Motor neuron (in vitro differentiated cells): ENCODE measurements at regions not wholly inside any gene's neighbourhood (a gene's known extent, or its start where the extent isn't known, plus 50 kb on each side); places are given as distances from the start of the nearest gene placed in this dataset.

Experiments used
- ATAC-seq, 8 experiments: fragments of 200-7000 bp; cut with Tn5 transposase; replicated peaks in 6 of 8; 2 replicates each; pipeline ENCODE4 v1.8.0; 2021; ENCODE audit warnings: mild to moderate bottlenecking in 8 of 8, moderate library complexity in 8 of 8
- H3K27ac ChIP-seq, 2 donors: fragments of 250-450 bp; sonication (Bioruptor Pico); 2 replicates each; pipeline ENCODE4 v1.9.0; 2021; ENCODE audit warnings: antibody characterized with exemption in 2 of 2, mild to moderate bottlenecking in 2 of 2, moderate library complexity in 1 of 2
- H3K4me1 ChIP-seq, 2 donors: fragments of 250-450 bp; sonication (Bioruptor Pico); replicated peaks in 1 of 2; 2 replicates each; pipeline ENCODE4 v1.6.1; 2021; ENCODE audit warnings: antibody characterized with exemption in 2 of 2, mild to moderate bottlenecking in 2 of 2, moderate library complexity in 1 of 2
- H3K4me3 ChIP-seq, 5 donors: fragments of 250-450 bp; sonication (Bioruptor Pico); 2 replicates each; pipeline ENCODE4 v1.9.0; 2021; ENCODE audit warnings: antibody characterized with exemption in 5 of 5, mild to moderate bottlenecking in 5 of 5, moderate library complexity in 4 of 5
- WGBS, 10 experiments: fragments of 450-650 bp; shearing (Covaris generic); methylation state at CpG; one replicate each; pipeline ENCODE4 v1.0.0; 2022; 5-methylcytosine and 5-hydroxymethylcytosine counted together
- in situ Hi-C, 9 experiments: fragments of 400-800 bp; cut with MboI; loops; one replicate each; pipeline ENCODE4 v1.15.0; 2021; ENCODE audit warnings: low sequenced_read_pairs in 9 of 9, low pct_unique_long_range_greater_than_20kb in 2 of 9; ENCODE audit not compliant: unreplicated experiment in 9 of 9

- H3K27ac ChIP-seq: no peak overlapping the region
- no peak overlapping the region for H3K4me3 ChIP-seq
- in situ Hi-C loops: no loop called here
- ATAC-seq: peak in 1 of 8 experiments; percentile 51
- no peaks in the 10 kb centered on the region for H3K4me1 ChIP-seq
- WGBS, 10 experiments: 20 to 83% (median 38%) methylated on average over 1 of the region's 1 CpG; no CpG with 5 or more reads in 3 of the 10 experiments
Measured at GRCh38 chr14:53478174-53478573, 325.1 kb upstream of the DDHD1 start.

GRCh38 chr14:53473480-53473879 is 320.4 kb upstream of the DDHD1 start:
- Histone ChIP-seq H3K4me1 (no peaks in the 10 kb centered on the region), H3K4me3 (no peak overlapping the region), H3K27ac (no peak overlapping the region)
- 0 to 100% (median 95%) methylated on average over 1 of the region's 1 CpG; no CpG with 5 or more reads in 2 of the 10 experiments for WGBS, 10 experiments
- ATAC-seq: peak in 2 of 8 experiments; percentile 22 to 25
- in situ Hi-C loops: no loop called here

DNA sequence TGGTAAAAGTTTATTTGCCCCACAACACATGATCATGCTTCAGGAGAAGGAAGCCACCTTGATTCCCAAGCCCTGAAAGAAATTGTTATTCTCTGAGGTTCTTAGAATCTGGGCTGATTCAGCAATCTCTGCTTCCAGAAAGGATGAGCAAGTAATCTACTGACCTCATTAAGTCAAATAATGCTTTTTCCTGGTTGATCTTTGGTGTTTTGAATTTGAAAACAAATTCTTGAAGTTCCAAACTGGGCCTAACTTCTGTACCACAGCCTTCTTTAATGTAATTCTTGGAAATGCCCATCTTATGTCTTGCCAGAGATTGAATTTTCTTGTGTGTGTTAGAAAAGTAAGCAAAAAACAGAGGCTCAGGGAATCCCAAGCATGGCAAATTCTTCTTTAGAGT is 319.2 kb upstream of the DDHD1 start:
- no peak overlapping the region for H3K27ac ChIP-seq
- H3K4me3 ChIP-seq: no peak overlapping the region
- in situ Hi-C loops: no loop called here
- no peaks in the 10 kb centered on the region for H3K4me1 ChIP-seq
- no peak for ATAC-seq

DNA sequence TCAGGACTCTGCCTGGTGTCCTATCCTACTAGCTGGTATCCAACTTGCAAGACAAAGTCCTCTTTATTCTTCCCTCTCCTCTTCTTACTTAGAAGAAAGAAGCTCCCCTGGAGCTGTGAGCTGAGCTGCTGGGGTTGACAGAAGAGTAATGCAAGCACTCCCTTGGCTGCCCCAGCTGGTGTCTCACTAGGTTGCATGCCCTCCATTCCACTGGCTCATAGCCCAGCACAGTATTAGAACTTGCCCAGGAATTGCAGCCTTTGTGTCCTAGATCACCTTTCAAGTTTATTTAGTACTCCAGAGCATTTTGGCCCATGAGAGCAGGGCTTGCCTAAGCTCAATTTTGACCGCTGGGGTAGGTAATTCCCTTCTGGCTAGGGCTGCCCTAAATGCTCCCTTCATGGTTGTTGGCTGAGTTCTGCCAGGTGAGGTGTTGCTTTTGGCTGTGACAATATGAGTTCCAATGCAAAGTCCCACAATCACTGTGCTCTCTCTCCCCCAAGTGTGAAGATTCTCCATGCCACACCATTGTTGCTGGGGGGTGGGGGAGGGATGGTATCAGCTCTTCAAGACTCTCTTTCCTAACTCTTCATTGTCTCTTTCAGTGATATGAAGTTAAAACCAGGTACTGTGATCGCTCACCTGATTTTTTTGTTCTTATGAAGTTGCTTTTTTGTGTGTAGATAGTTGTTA is 317.4 kb upstream of the DDHD1 start:
- Histone ChIP-seq H3K4me3 (no peak overlapping the region), H3K27ac (no peak overlapping the region), H3K4me1 (no peaks in the 10 kb centered on the region)
- 10 to 100% (median 59%) methylated on average over 1 to 2 of the region's 2 CpGs; no CpG with 5 or more reads in 4 of the 10 experiments for WGBS, 10 experiments
- peak in 3 of 8 experiments; percentile 28 to 51 (median 29) for ATAC-seq
- in situ Hi-C loops: no loop called here

GRCh38 chr14:53468876-53469275 is 315.8 kb upstream of the DDHD1 start:
- no peak for ATAC-seq
- H3K4me1 ChIP-seq: no peaks in the 10 kb centered on the region
- WGBS, 10 experiments: 43 to 100% (median 59%) methylated on average over 1 to 3 of the region's 3 CpGs
- H3K4me3 ChIP-seq: no peak overlapping the region
- in situ Hi-C loops: no loop called here
- H3K27ac ChIP-seq: no peak overlapping the region

DNA sequence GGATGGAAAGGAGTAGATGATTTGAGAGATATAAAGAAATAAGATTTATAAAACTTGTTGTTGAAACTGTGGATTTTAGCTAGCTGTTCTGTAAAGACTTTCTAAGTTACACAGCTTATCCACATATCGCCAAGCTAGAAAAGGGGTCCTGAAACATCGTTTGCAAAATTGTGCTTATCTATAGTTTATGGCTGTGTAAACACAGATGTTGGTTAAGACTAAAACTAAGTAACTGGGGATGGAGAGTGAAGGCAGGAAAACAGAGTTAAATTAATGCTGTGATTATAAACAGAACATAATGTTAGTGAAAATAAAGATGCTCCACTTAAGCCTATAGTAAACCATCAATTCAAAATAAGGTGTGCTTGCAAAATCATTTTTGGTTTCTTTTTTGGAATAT is 311.3 kb upstream of the DDHD1 start:
- ATAC-seq: no peak
- Histone ChIP-seq H3K4me1 (no peaks in the 10 kb centered on the region), H3K27ac (no peak overlapping the region), H3K4me3 (no peak overlapping the region)
- in situ Hi-C loops: no loop called here
- WGBS, 10 experiments: 59 to 100% (median 89%) methylated on average over 1 to 2 of the region's 2 CpGs; no CpG with 5 or more reads in 1 of the 10 experiments

GRCh38 chr14:53462931-53463778 is 310.0 kb upstream of the DDHD1 start:
- H3K4me1 ChIP-seq: no peaks in the 10 kb centered on the region
- 56 to 100% (median 80%) methylated on average over 1 to 9 of the region's 9 CpGs for WGBS, 10 experiments
- H3K27ac ChIP-seq: no peak overlapping the region
- no peak for ATAC-seq
- in situ Hi-C loops: no loop called here
- H3K4me3 ChIP-seq: no peak overlapping the region

DNA sequence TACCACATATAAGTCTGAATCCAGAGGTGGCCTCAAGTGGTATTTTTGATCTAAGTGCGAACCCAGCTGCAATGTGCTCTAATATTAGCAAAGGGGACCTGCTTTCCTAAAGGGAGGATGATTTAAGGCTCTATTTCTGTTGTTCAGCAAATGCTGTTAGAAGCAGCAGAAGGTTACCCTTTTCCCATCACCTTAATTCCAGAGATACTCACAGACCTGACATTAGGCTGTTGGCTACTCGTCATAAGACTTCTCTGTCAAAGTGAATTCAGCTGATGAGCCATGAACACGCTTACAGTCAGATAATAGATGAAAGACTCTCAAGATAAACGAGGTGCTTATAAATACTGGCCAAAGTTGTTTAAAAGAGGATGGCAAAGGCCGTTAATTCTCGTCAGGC is 308.7 kb upstream of the DDHD1 start:
- ATAC-seq: no peak
- no peak overlapping the region for H3K27ac ChIP-seq
- in situ Hi-C loops: no loop called here
- 52 to 95% (median 75%) methylated on average over 2 to 6 of the region's 6 CpGs for WGBS, 10 experiments
- no peaks in the 10 kb centered on the region for H3K4me1 ChIP-seq
- H3K4me3 ChIP-seq: no peak overlapping the region

DNA sequence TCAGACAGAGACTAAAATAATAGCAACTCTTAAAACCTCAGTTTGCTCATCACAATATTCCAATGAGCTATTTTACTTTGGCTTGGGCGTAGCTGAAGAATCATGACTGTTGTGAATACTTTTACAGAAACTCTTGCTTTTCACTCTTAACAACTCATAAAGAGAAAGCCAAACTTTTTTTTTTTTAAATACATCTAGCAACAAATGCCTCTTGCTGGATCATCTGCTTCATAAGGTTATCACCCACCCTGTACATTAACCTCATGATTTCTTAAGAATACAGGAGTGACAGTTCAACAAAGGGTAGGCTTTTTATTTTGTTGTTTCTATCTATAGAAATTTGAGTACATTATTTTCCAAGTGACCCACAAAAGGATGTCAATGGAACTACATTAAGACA is 307.4 kb upstream of the DDHD1 start:
- 50 to 100% (median 89%) methylated on average over 1 of the region's 1 CpG; no CpG with 5 or more reads in 4 of the 10 experiments for WGBS, 10 experiments
- Histone ChIP-seq H3K4me1 (no peaks in the 10 kb centered on the region), H3K4me3 (no peak overlapping the region), H3K27ac (no peak overlapping the region)
- ATAC-seq: no peak
- in situ Hi-C loops: no loop called here

GRCh38 chr14:53458368-53458814 is 305.3 kb upstream of the DDHD1 start:
- in situ Hi-C loops: no loop called here
- Histone ChIP-seq H3K4me1 (no peaks in the 10 kb centered on the region), H3K27ac (no peak overlapping the region), H3K4me3 (no peak overlapping the region)
- peak in 3 of 8 experiments; percentile 37 to 69 (median 64) for ATAC-seq
- 0 to 92% (median 20%) methylated on average over 1 to 2 of the region's 2 CpGs; no CpG with 5 or more reads in 1 of the 10 experiments for WGBS, 10 experiments

DNA sequence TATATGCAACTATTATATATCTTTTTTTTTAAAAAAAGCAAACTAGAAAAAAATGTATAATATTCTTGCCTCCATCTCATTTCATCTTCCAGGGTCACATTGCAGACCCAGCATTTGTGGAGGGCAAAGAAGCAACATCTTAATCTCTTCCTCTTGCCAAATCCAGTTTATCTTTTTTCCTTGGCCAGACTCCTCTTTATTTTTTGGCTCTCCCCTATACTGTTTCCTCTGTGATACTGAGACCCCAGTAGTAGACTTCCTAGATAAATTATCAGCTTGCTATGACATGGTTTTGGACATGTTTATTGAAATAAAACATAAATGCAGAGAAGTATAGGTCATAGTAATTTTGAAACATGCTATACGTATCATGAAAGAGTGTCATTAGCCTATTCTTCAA is 303.8 kb upstream of the DDHD1 start:
- in situ Hi-C loops: no loop called here
- ATAC-seq: no peak
- no peak overlapping the region for H3K27ac ChIP-seq
- H3K4me1 ChIP-seq: no peaks in the 10 kb centered on the region
- no peak overlapping the region for H3K4me3 ChIP-seq
- WGBS, 10 experiments: 50 to 100% (median 80%) methylated on average over 1 of the region's 1 CpG; no CpG with 5 or more reads in 1 of the 10 experiments

DNA sequence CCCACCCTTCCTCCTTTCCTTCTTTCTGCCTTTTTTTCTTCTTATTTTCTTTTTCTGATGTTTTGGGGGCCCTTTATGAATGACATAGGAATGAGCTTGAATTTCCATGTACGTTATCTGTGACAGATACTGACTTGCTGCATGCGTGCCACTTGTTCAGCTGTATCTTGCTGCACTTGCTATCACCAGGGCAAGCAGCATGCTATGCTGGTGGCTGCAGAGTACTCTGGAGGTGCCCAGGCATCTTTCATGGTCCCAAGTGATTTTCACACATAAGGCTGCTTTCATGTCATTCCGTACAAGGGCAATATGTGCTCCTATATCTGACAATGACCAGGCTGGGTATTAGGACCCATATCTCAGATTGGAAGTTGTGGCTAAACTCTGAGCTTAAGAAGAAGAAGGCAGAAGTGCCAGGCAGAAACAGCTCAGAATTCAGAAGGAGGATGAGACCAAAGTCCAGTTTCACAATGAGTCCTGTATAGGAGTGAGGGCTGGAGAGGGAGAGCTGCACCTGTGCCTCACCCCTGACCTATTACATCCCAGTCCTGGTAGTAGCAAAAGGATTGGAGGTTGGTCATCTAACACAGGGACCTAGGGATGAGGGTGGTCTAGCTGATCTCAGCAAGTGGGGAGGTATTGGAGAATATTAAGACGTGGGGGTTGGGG is 299.0 kb upstream of the DDHD1 start:
- H3K4me3 ChIP-seq: no peak overlapping the region
- 73 to 100% (median 90%) methylated on average over 2 to 4 of the region's 4 CpGs for WGBS, 10 experiments
- H3K27ac ChIP-seq: no peak overlapping the region
- no peak for ATAC-seq
- H3K4me1 ChIP-seq: no peaks in the 10 kb centered on the region
- in situ Hi-C loops: no loop called here

GRCh38 chr14:53450871-53451270 is 297.7 kb upstream of the DDHD1 start:
- in situ Hi-C loops: no loop called here
- no peak overlapping the region for H3K27ac ChIP-seq
- H3K4me3 ChIP-seq: no peak overlapping the region
- peak in 4 of 8 experiments; percentile 15 to 69 (median 46) for ATAC-seq
- 10 to 96% (median 69%) methylated on average over 1 to 3 of the region's 3 CpGs; no CpG with 5 or more reads in 2 of the 10 experiments for WGBS, 10 experiments
- no peaks in the 10 kb centered on the region for H3K4me1 ChIP-seq
